GM12878 (cell line): ENCODE measurements at regions not wholly inside any gene's neighbourhood (a gene's known extent, or its start where the extent isn't known, plus 50 kb on each side); places are given as distances from the start of the nearest gene placed in this dataset.

ENCODE experiments used
- NRF1 ChIP-seq: conservative IDR thresholded peaks from 2 replicates; pipeline ENCODE4 v1.6.1; 2011; ENCODE audit warnings: mild to moderate bottlenecking, low read depth, low read length, improper control_type of control experiment
- POLR2A ChIP-seq: IDR thresholded peaks from 2 replicates; pipeline ENCODE4 v1.6.1; 2011; ENCODE audit warnings: low read depth, mild to moderate bottlenecking, low read length
- TF ChIP-seq, protein P1 (sequence below), 3 experiments: IDR thresholded peaks in 2 of 3; conservative IDR thresholded peaks in 1 of 3; 2 replicates each; pipeline ENCODE4 v1.5.1; 2011; ENCODE audit warnings: low read depth in 3 of 3, low read length in 3 of 3, mild to moderate bottlenecking in 3 of 3, control low read depth in 2 of 3, moderate library complexity in 2 of 3, inconsistent platforms in 1 of 3, mixed read lengths in 1 of 3; ENCODE audit not compliant: control insufficient read depth in 2 of 3, insufficient read depth in 1 of 3; ENCODE audit errors: extremely low read depth in 1 of 3

DNA sequence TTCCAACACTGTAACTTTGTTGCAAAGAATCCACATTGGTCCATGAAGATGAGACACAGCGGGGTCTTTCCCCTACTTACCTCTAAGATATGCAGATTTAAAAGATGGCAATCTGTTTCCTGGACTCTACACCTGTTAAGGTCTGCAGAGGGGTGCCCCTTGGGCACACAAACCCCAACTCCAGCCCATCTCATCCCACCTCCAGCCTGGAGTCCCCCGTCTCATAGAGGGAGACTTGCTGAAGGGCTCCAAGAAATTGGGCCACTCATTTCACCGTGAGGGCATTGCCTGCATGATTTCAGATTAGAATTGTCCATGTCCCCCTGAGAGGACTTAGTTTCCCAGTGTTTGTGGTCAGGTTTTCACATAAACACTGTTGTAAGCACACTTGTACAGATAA lies 365.7 kb downstream of the IRX2 start:
- TF ChIP-seq POLR2A (no peak), NRF1 (no peak)
- TF ChIP-seq, protein P1, sequence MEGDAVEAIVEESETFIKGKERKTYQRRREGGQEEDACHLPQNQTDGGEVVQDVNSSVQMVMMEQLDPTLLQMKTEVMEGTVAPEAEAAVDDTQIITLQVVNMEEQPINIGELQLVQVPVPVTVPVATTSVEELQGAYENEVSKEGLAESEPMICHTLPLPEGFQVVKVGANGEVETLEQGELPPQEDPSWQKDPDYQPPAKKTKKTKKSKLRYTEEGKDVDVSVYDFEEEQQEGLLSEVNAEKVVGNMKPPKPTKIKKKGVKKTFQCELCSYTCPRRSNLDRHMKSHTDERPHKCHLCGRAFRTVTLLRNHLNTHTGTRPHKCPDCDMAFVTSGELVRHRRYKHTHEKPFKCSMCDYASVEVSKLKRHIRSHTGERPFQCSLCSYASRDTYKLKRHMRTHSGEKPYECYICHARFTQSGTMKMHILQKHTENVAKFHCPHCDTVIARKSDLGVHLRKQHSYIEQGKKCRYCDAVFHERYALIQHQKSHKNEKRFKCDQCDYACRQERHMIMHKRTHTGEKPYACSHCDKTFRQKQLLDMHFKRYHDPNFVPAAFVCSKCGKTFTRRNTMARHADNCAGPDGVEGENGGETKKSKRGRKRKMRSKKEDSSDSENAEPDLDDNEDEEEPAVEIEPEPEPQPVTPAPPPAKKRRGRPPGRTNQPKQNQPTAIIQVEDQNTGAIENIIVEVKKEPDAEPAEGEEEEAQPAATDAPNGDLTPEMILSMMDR (IDR thresholded peaks at IDR 0.05 in 2 of 3, conservative IDR thresholded peaks at IDR 0.05 in 1 of 3; ENCODE audit: control insufficient read depth in 2 of 3, extremely low read depth in 1 of 3, insufficient read depth in 1 of 3, low read depth in 3 of 3, low read length in 3 of 3) = no peak
